HG03060 (cell line): ENCODE measurements at regions not wholly inside any gene's neighbourhood (a gene's known extent, or its start where the extent isn't known, plus 50 kb on each side); places are given as distances from the start of the nearest gene placed in this dataset.
"Not testable (repeated sequence)": the region's sequence is repeated elsewhere in the genome, so short reads cannot be mapped to it uniquely, and the experiment has no call there.

Source experiments
- ATAC-seq: cut with Tn5 transposase; IDR thresholded peaks from one replicate; pipeline ENCODE4 v1.9.1; 2021; ENCODE audit warnings: low read depth, moderate number of reproducible peaks; ENCODE audit not compliant: unreplicated experiment

- no peak for ATAC-seq
These were observed 2695.0 kb upstream of the DEFB115 start for GRCh38 chr20:28562510-28562898.

- ATAC-seq, result not testable (repeated sequence)
These were observed 2694.5 kb upstream of the DEFB115 start for GRCh38 chr20:28562899-28563521.

GRCh38 chr20:28564024-28564423 lies 2693.4 kb upstream of the DEFB115 start:
- ATAC-seq, result not testable (repeated sequence)

GRCh38 chr20:28564688-28565463 lies 2692.6 kb upstream of the DEFB115 start:
- not testable (repeated sequence) for ATAC-seq

- ATAC-seq, result not testable (repeated sequence)
These were observed 2681.5 kb upstream of the DEFB115 start for GRCh38 chr20:28575991-28576390.

- ATAC-seq, result not testable (repeated sequence)
These were observed 2665.8 kb upstream of the DEFB115 start for GRCh38 chr20:28591680-28592079.

GRCh38 chr20:28593383-28593782 lies 2664.1 kb upstream of the DEFB115 start:
- ATAC-seq, result not testable (repeated sequence)

GRCh38 chr20:28594476-28594875 lies 2663.0 kb upstream of the DEFB115 start:
- not testable (repeated sequence) for ATAC-seq

GRCh38 chr20:28602006-28602402 lies 2655.5 kb upstream of the DEFB115 start:
- ATAC-seq, result not testable (repeated sequence)

- ATAC-seq, result peak; percentile 100
These were observed 2654.9 kb upstream of the DEFB115 start for GRCh38 chr20:28602403-28603217.

GRCh38 chr20:28603218-28603577 lies 2654.3 kb upstream of the DEFB115 start:
- ATAC-seq, result not testable (repeated sequence)

- ATAC-seq, result no peak
These were observed 2641.1 kb upstream of the DEFB115 start for GRCh38 chr20:28616354-28616753.

- not testable (repeated sequence) for ATAC-seq
These were observed 2637.4 kb upstream of the DEFB115 start for GRCh38 chr20:28619956-28620651.

- ATAC-seq, result not testable (repeated sequence)
These were observed 2632.4 kb upstream of the DEFB115 start for GRCh38 chr20:28625112-28625511.

GRCh38 chr20:28640831-28641230 lies 2616.6 kb upstream of the DEFB115 start:
- not testable (repeated sequence) for ATAC-seq
